ENCODE measurements at regions not wholly inside any gene's neighbourhood (a gene's known extent, or its start where the extent isn't known, plus 50 kb on each side); places are given as distances from the start of the nearest gene placed in this dataset.

- WGBS, 2 experiments (ENCODE audit: insufficient coverage in 1 of 2, insufficient read length in 1 of 2) = 80 to 100% methylated on average over 1 to 2 of the region's 3 CpGs
- Mint-ChIP-seq H3K27me3 (ENCODE audit: insufficient read depth) (no peaks in the 10 kb centered on the region), H3K36me3 (ENCODE audit: low read depth) (no peaks in the 10 kb centered on the region), H3K4me1 (no peaks in the 10 kb centered on the region), H3K4me3 (no peak overlapping the region), H3K9me3 (no peaks in the 10 kb centered on the region), H3K27ac (no peak overlapping the region)
- Histone ChIP-seq H3K27ac (ENCODE audit: low read depth, low read length) (no peak overlapping the region), H3K4me3 (ENCODE audit: low read length) (no peak overlapping the region), H3K27me3 (ENCODE audit: control insufficient read depth, insufficient read depth, low read length, poor library complexity, severe bottlenecking) (no peaks in the 10 kb centered on the region), H3K9ac (ENCODE audit: extremely low read depth, low read length, poor library complexity, severe bottlenecking) (no peak overlapping the region), H3K9me3 (ENCODE audit: control insufficient read depth, low read length) (no peaks in the 10 kb centered on the region), H3K36me3 (ENCODE audit: control insufficient read depth, insufficient read depth, low read length) (no peaks in the 10 kb centered on the region), H3K4me1 (ENCODE audit: control insufficient read depth, insufficient read depth, low read length) (no peaks in the 10 kb centered on the region)
- TF ChIP-seq CTCF (conservative IDR thresholded peaks at IDR 0.05) = no peak
- DNase-seq = no peak
Measured at GRCh38 chr2:123566291-123566946, 458.7 kb upstream of the CNTNAP5 start.

GRCh38 chr2:123578016-123578415, 447.1 kb upstream of the CNTNAP5 start:
- Mint-ChIP-seq H3K27me3 (ENCODE audit: insufficient read depth) (no peaks in the 10 kb centered on the region), H3K9me3 (no peaks in the 10 kb centered on the region), H3K4me3 (no peak overlapping the region), H3K36me3 (ENCODE audit: low read depth) (no peaks in the 10 kb centered on the region), H3K27ac (no peak overlapping the region), H3K4me1 (no peaks in the 10 kb centered on the region)
- no peak overlapping the region for H3K27ac ChIP-seq (ENCODE audit: low read depth, low read length)
- H3K9ac ChIP-seq (ENCODE audit: extremely low read depth, low read length, poor library complexity, severe bottlenecking) = no peak overlapping the region
- no peaks in the 10 kb centered on the region for H3K9me3 ChIP-seq (ENCODE audit: control insufficient read depth, low read length)
- 100% methylated on average over 1 of the region's 2 CpGs; no CpG with 5 or more reads in 1 of the 2 experiments for WGBS, 2 experiments (ENCODE audit: insufficient coverage in 1 of 2, insufficient read length in 1 of 2)
- no peaks in the 10 kb centered on the region for H3K27me3 ChIP-seq (ENCODE audit: control insufficient read depth, insufficient read depth, low read length, poor library complexity, severe bottlenecking)
- no peaks in the 10 kb centered on the region for H3K4me1 ChIP-seq (ENCODE audit: control insufficient read depth, insufficient read depth, low read length)
- H3K4me3 ChIP-seq (ENCODE audit: low read length) = no peak overlapping the region
- H3K36me3 ChIP-seq (ENCODE audit: control insufficient read depth, insufficient read depth, low read length) = no peaks in the 10 kb centered on the region
- no peak for TF ChIP-seq CTCF (conservative IDR thresholded peaks at IDR 0.05)
- DNase-seq = no peak

- Histone ChIP-seq H3K27me3 (ENCODE audit: control insufficient read depth, insufficient read depth, low read length, poor library complexity, severe bottlenecking) (no peaks in the 10 kb centered on the region), H3K4me1 (ENCODE audit: control insufficient read depth, insufficient read depth, low read length) (no peaks in the 10 kb centered on the region), H3K4me3 (ENCODE audit: low read length) (no peak overlapping the region), H3K9me3 (ENCODE audit: control insufficient read depth, low read length) (peaks cover 8% of the 10 kb centered on the region), H3K9ac (ENCODE audit: extremely low read depth, low read length, poor library complexity, severe bottlenecking) (no peak overlapping the region), H3K36me3 (ENCODE audit: control insufficient read depth, insufficient read depth, low read length) (no peaks in the 10 kb centered on the region), H3K27ac (ENCODE audit: low read depth, low read length) (no peak overlapping the region)
- WGBS, 2 experiments (ENCODE audit: insufficient coverage in 1 of 2, insufficient read length in 1 of 2) = no CpG with 5 or more reads among the region's 1 CpG
- no peak for TF ChIP-seq CTCF (conservative IDR thresholded peaks at IDR 0.05)
- no peak for DNase-seq
- Mint-ChIP-seq H3K36me3 (ENCODE audit: low read depth) (peaks cover 4% of the 10 kb centered on the region), H3K4me1 (no peaks in the 10 kb centered on the region), H3K27me3 (ENCODE audit: insufficient read depth) (no peaks in the 10 kb centered on the region), H3K4me3 (no peak overlapping the region), H3K9me3 (peaks cover 14% of the 10 kb centered on the region), H3K27ac (no peak overlapping the region)
Measured at GRCh38 chr2:123596621-123597020, 428.5 kb upstream of the CNTNAP5 start.
